H1 (cell line): ENCODE measurements at regions not wholly inside any gene's neighbourhood (a gene's known extent, or its start where the extent isn't known, plus 50 kb on each side); places are given as distances from the start of the nearest gene placed in this dataset.

Experiments
- CTCF ChIA-PET: fragments of 300-600 bp; sonication (Branson Sonifier 250); formaldehyde crosslinking; loops from one replicate; lab custom pipeline; 2021; ENCODE audit not compliant: partially characterized antibody; lab: Charles Lee
- POLR2A ChIA-PET: fragments of 300-600 bp; sonication (Branson Sonifier 250); formaldehyde crosslinking; loops from one replicate; lab custom pipeline; 2021; ENCODE audit warnings: inconsistent platforms; ENCODE audit not compliant: partially characterized antibody; lab: Charles Lee
- DNase-seq, 2 experiments: peaks; one replicate each; pipeline versions ENCODE4 v3.0.0 to v3.0.0-alpha.2; 2010 to 2022; ENCODE audit warnings: low spot score in 2 of 2, low read depth in 1 of 2, mixed read lengths in 1 of 2
- FAIRE-seq: peaks from 2 replicates; lab custom pipeline; 2011; peaks lifted over from hg19 to GRCh38; lab: Jason Lieb, UNC
- H2AFZ ChIP-seq: 2 replicates; pipeline ENCODE4 v1.8.1; 2012; ENCODE audit warnings: low read length, inconsistent platforms
- H2AK5ac ChIP-seq: 2 replicates; pipeline ENCODE4 v1.6.1; 2013; ENCODE audit warnings: low read depth, low read length
- H2BK120ac ChIP-seq: replicated peaks from 2 replicates; pipeline ENCODE3; 2013; ENCODE audit warnings: low read depth, low read length, inconsistent platforms
- H2BK12ac ChIP-seq: 2 replicates; pipeline ENCODE4 v1.6.1; 2013; ENCODE audit warnings: low read depth, low read length
- H2BK15ac ChIP-seq: 2 replicates; pipeline ENCODE4 v1.6.1; 2013; ENCODE audit warnings: low read length
- H2BK20ac ChIP-seq: 2 replicates; pipeline ENCODE4 v1.6.1; 2013; ENCODE audit warnings: low read length
- H2BK5ac ChIP-seq: 2 replicates; pipeline ENCODE4 v1.6.1; 2013; ENCODE audit warnings: low read depth, low read length
- H3K14ac ChIP-seq: 2 replicates; pipeline ENCODE4 v1.6.1; 2013; ENCODE audit warnings: inconsistent platforms; ENCODE audit not compliant: insufficient read length
- H3K18ac ChIP-seq: 2 replicates; pipeline ENCODE4 v1.6.1; 2013; ENCODE audit warnings: low read length; ENCODE audit errors: extremely low read depth
- H3K23ac ChIP-seq: 2 replicates; pipeline ENCODE4 v1.6.1; 2013; ENCODE audit warnings: inconsistent platforms; ENCODE audit not compliant: insufficient read length
- H3K23me2 ChIP-seq: 2 replicates; pipeline ENCODE4 v1.6.1; 2013; ENCODE audit warnings: low read depth, low read length
- H3K27ac ChIP-seq: 2 replicates; pipeline ENCODE4 v1.6.1; 2011; ENCODE audit warnings: low read depth, low read length, inconsistent platforms
- H3K27me3 ChIP-seq, 4 experiments: replicated peaks in 1 of 4; 1 replicate in 1 of 4; 2 replicates in 3 of 4; pipeline versions ENCODE4 v1.6.1 to v1.8.1; 2011 to 2013; ENCODE audit warnings: low read length in 3 of 4, mild to moderate bottlenecking in 3 of 4, inconsistent platforms in 2 of 4, mixed read lengths in 2 of 4, moderate library complexity in 1 of 4; ENCODE audit not compliant: control insufficient read depth in 3 of 4, insufficient read depth in 3 of 4; ENCODE audit errors: extremely low read depth in 1 of 4
- H3K36me3 ChIP-seq, 4 experiments: 2 replicates each; pipeline versions ENCODE4 v1.6.1 to v1.8.1; 2011 to 2013; ENCODE audit warnings: mild to moderate bottlenecking in 4 of 4, low read length in 3 of 4, moderate library complexity in 2 of 4, control low read depth in 1 of 4, inconsistent platforms in 1 of 4; ENCODE audit not compliant: insufficient read depth in 4 of 4, control insufficient read depth in 2 of 4
- H3K4ac ChIP-seq: replicated peaks from 2 replicates; pipeline ENCODE3; 2013; ENCODE audit warnings: low read length, low read depth, mixed read lengths, inconsistent platforms; ENCODE audit not compliant: insufficient read length
- H3K4me1 ChIP-seq, 4 experiments: replicated peaks in 1 of 4; 1 replicate in 1 of 4; 2 replicates in 3 of 4; pipeline versions ENCODE4 v1.6.1 to v1.8.1; 2011 to 2013; ENCODE audit warnings: low read length in 3 of 4, inconsistent platforms in 2 of 4, mixed read lengths in 1 of 4; ENCODE audit not compliant: insufficient read depth in 4 of 4, control insufficient read depth in 3 of 4
- H3K4me2 ChIP-seq, 2 experiments: 2 replicates each; pipeline versions ENCODE4 v1.6.1 to v1.8.1; 2011 to 2013; ENCODE audit warnings: low read depth in 2 of 2, low read length in 2 of 2, control low read depth in 1 of 2, inconsistent platforms in 1 of 2, mild to moderate bottlenecking in 1 of 2; ENCODE audit not compliant: insufficient read depth in 1 of 2
- H3K4me3 ChIP-seq, 4 experiments: fragments of 200-600, 300-600 bp in 1 of 4; sonication (generic), shearing (Covaris generic), sonication (Bioruptor Twin) in 1 of 4; 2 replicates each; pipeline versions ENCODE4 v1.5.1 to v1.8.1; 2011 to 2016; ENCODE audit warnings: low read length in 4 of 4, low read depth in 3 of 4, control low read depth in 2 of 4, inconsistent platforms in 2 of 4, mild to moderate bottlenecking in 2 of 4, mixed read lengths in 1 of 4, moderate library complexity in 1 of 4; ENCODE audit not compliant: insufficient read depth in 2 of 4; ENCODE audit errors: extremely low read depth in 1 of 4
- H3K56ac ChIP-seq: replicated peaks from 2 replicates; pipeline ENCODE3; 2013; ENCODE audit warnings: low read depth, mild to moderate bottlenecking, mixed read lengths, low read length, inconsistent platforms; ENCODE audit not compliant: insufficient read length
- H3K79me1 ChIP-seq: 2 replicates; pipeline ENCODE4 v1.6.1; 2013; ENCODE audit warnings: low read depth, low read length, control low read depth
- H3K79me2 ChIP-seq, 2 experiments: 2 replicates each; pipeline versions ENCODE4 v1.6.1 to v1.8.1; 2012 to 2013; ENCODE audit warnings: low read length in 2 of 2, mild to moderate bottlenecking in 2 of 2, inconsistent platforms in 1 of 2; ENCODE audit not compliant: insufficient read depth in 2 of 2, control insufficient read depth in 1 of 2
- H3K9ac ChIP-seq, 4 experiments: replicated peaks in 1 of 4; 1 replicate in 1 of 4; 2 replicates in 3 of 4; pipeline versions ENCODE4 v1.6.1 to v1.8.1; 2011 to 2013; ENCODE audit warnings: low read depth in 3 of 4, low read length in 3 of 4, control low read depth in 2 of 4, mild to moderate bottlenecking in 2 of 4, moderate library complexity in 2 of 4, inconsistent platforms in 1 of 4; ENCODE audit errors: extremely low read depth in 1 of 4
- H3K9me3 ChIP-seq, 2 experiments: 2 replicates each; pipeline versions ENCODE4 v1.6.1 to v1.8.1; 2012 to 2013; ENCODE audit warnings: mild to moderate bottlenecking in 2 of 2, moderate library complexity in 2 of 2, control low read depth in 1 of 2, inconsistent platforms in 1 of 2, low read depth in 1 of 2, low read length in 1 of 2, mixed read lengths in 1 of 2; ENCODE audit not compliant: insufficient read depth in 2 of 2
- H4K20me1 ChIP-seq, 2 experiments: replicated peaks in 1 of 2; 2 replicates each; pipeline versions ENCODE3 to v1.8.1; 2011 to 2013; ENCODE audit warnings: inconsistent platforms in 2 of 2, low read length in 2 of 2, mild to moderate bottlenecking in 1 of 2; ENCODE audit not compliant: insufficient read depth in 2 of 2, control insufficient read depth in 1 of 2
- H4K5ac ChIP-seq: 2 replicates; pipeline ENCODE4 v1.6.1; 2013; ENCODE audit warnings: low read length, low read depth, mixed read lengths, inconsistent platforms; ENCODE audit not compliant: insufficient read length
- H4K8ac ChIP-seq: 2 replicates; pipeline ENCODE4 v1.8.0; 2013; ENCODE audit warnings: mild to moderate bottlenecking, moderate library complexity, low read length, inconsistent platforms; ENCODE audit not compliant: insufficient read depth; ENCODE audit errors: extremely low read depth
- H4K91ac ChIP-seq: replicated peaks from 2 replicates; pipeline ENCODE3; 2013; ENCODE audit warnings: low read length, mixed read lengths, inconsistent platforms; ENCODE audit not compliant: insufficient read length
- CBX5 ChIP-seq: fragments of 300-800, 300-1000 bp; sonication (generic); IDR thresholded peaks from 2 replicates; pipeline ENCODE4 v1.7.1; 2016; ENCODE audit warnings: antibody characterized with exemption, low read length, low read depth
- JUN ChIP-seq: IDR thresholded peaks from 2 replicates; pipeline ENCODE4 v1.6.1; 2011; ENCODE audit warnings: low read depth, mild to moderate bottlenecking, improper control_type of control experiment, low read length
- WGBS, 2 experiments: shearing (Covaris generic) in 1 of 2; methylation state at CpG; one replicate each; pipeline versions ENCODE4 v1.1.6 to v1.1.7; 2013 to 2015; ENCODE audit warnings: low lambda C conversion rate in 2 of 2, mixed read lengths in 2 of 2, inconsistent platforms in 1 of 2, low coverage in 1 of 2, missing lambda C conversion rate in 1 of 2; ENCODE audit not compliant: insufficient replicate concordance in 2 of 2, insufficient coverage in 1 of 2, insufficient read length in 1 of 2; ENCODE audit errors: extremely low coverage in 1 of 2, missing lambda C conversion rate in 1 of 2; 5-methylcytosine and 5-hydroxymethylcytosine counted together

DNA sequence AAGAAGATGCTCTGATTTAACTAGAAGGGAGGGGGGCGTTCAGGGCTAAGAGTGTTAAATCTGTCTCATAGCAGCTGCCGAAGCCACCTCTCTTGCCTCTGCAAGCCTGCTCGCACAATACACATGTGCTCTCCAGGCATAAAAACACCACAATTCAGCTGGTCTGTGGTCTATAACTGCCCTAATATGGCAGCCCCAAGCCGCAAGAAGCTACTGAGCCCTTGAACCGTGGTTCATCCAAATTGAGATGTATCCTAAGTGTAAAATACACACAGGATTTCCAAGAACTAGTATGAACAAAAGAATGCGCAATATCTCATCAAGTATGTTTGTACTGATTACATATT, 70.8 kb upstream of the FGFR2 start:
- 75% methylated on average over 6 of the region's 6 CpGs; no CpG with 5 or more reads in 1 of the 2 experiments for WGBS, 2 experiments
- H3K27me3 ChIP-seq, result no peaks in the 10 kb centered on the region
- peak overlapping the region; percentile 80 for H2BK120ac ChIP-seq
- no peaks in the 10 kb centered on the region for H3K79me2 ChIP-seq
- no peak overlapping the region for H3K27ac ChIP-seq
- H3K9me3 ChIP-seq, result no peaks in the 10 kb centered on the region; a peak in 1 of 4 replicates
- peak overlapping the region; percentile 25 to 40; a peak in 3 of 4 replicates for H3K4me2 ChIP-seq
- H2AFZ ChIP-seq, result 0 out of 2 replicates have a peak overlapping the region, but pooled peaks have one; percentile 72
- no peak overlapping the region for H3K23ac ChIP-seq
- peak; percentile 13 for FAIRE-seq
- CTCF ChIA-PET, result interaction anchor here (1.3 to 1.9 kb wide), 4 partner anchors 24 to 59 kb away, joined by 3 to 5 read pairs (median 3); no protein-coding TSS in a partner anchor
- peak overlapping the region; percentile 53; the same call in 1 of the 2 replicates for H3K18ac ChIP-seq
- no peak overlapping the region for H2BK15ac ChIP-seq
- peak overlapping the region; percentile 47 for H3K4ac ChIP-seq
- peaks cover 3% of the 10 kb centered on the region; the same call in 1 of the 2 replicates for H3K23me2 ChIP-seq
- no peak for TF ChIP-seq JUN
- no peak for TF ChIP-seq CBX5
- TF ChIP-seq, all 59 proteins: peak for 0
- Histone ChIP-seq H4K5ac (no peak overlapping the region), H2BK5ac (no peak overlapping the region), H4K8ac (no peak overlapping the region), H4K91ac (peak overlapping the region; percentile 63), H3K56ac (no peak overlapping the region), H2BK12ac (no peak overlapping the region; the same call in 1 of the 2 replicates), H3K14ac (no peak overlapping the region), H2AK5ac (no peak overlapping the region), H4K20me1 (no peaks in the 10 kb centered on the region), H3K4me3 (0 out of 8 replicates have a peak overlapping the region, but pooled peaks of 1 of the 4 experiments have one; percentile 30), H3K9ac (no peak overlapping the region), H3K79me1 (no peaks in the 10 kb centered on the region), H3K4me1 (peaks cover 4 to 16% (median 10%) of the 10 kb centered on the region in 4 experiments; a peak in 6 of 7 replicates), H3K36me3 (no peaks in the 10 kb centered on the region), H2BK20ac (no peak overlapping the region; the same call in 1 of the 2 replicates)
- DNase-seq, result no peak
- POLR2A ChIA-PET, result interaction anchor here (1.7 kb wide), 1 partner anchor 89 kb away, joined by 4 read pairs; no protein-coding TSS in a partner anchor
